IPS DF 6.9 (cell line): ENCODE measurements at regions not wholly inside any gene's neighbourhood (a gene's known extent, or its start where the extent isn't known, plus 50 kb on each side); places are given as distances from the start of the nearest gene placed in this dataset.

ENCODE experiments used
- DNase-seq: peaks from one replicate; pipeline ENCODE4 v3.0.0-alpha.2; 2013; ENCODE audit warnings: low read depth, low spot score
- H3K27ac ChIP-seq: one replicate; pipeline ENCODE4 v1.5.1; 2013; ENCODE audit warnings: low read length, control low read depth
- H3K27me3 ChIP-seq: 2 replicates; pipeline ENCODE4 v1.6.1; 2013; ENCODE audit warnings: mild to moderate bottlenecking, low read length; ENCODE audit not compliant: control insufficient read depth, insufficient read depth
- H3K36me3 ChIP-seq: 2 replicates; pipeline ENCODE4 v1.6.1; 2013; ENCODE audit warnings: low read length; ENCODE audit not compliant: control insufficient read depth, insufficient read depth
- H3K4me1 ChIP-seq: 2 replicates; pipeline ENCODE4 v1.6.1; 2013; ENCODE audit warnings: low read length; ENCODE audit not compliant: control insufficient read depth, insufficient read depth
- H3K4me3 ChIP-seq: 2 replicates; pipeline ENCODE4 v1.5.1; 2013; ENCODE audit warnings: mild to moderate bottlenecking, low read length
- H3K9me3 ChIP-seq: 2 replicates; pipeline ENCODE4 v1.6.1; 2013; ENCODE audit warnings: low read length, inconsistent platforms; ENCODE audit not compliant: control insufficient read depth, insufficient read depth
- WGBS: extraction: QIAGEN DNeasy Blood & Tissue Kit; methylation state at CpG from one replicate; pipeline ENCODE4 v1.1.7; 2013; ENCODE audit warnings: mixed read lengths, missing lambda C conversion rate; ENCODE audit not compliant: insufficient read length, insufficient coverage; 5-methylcytosine and 5-hydroxymethylcytosine counted together

- DNase-seq: no peak
- Histone ChIP-seq H3K27ac (no peak overlapping the region), H3K27me3 (no peaks in the 10 kb centered on the region), H3K4me3 (no peak overlapping the region), H3K4me1 (no peaks in the 10 kb centered on the region), H3K36me3 (no peaks in the 10 kb centered on the region), H3K9me3 (no peaks in the 10 kb centered on the region)
- WGBS: no CpG with 5 or more reads among the region's 10 CpGs
Measured at GRCh38 chr10:129101232-129101980, 365.6 kb upstream of the MGMT start.

GRCh38 chr10:129102906-129103693 lies 363.9 kb upstream of the MGMT start:
- H3K4me1 ChIP-seq: no peaks in the 10 kb centered on the region
- H3K27me3 ChIP-seq: no peaks in the 10 kb centered on the region
- WGBS: no CpG with 5 or more reads among the region's 7 CpGs
- H3K9me3 ChIP-seq: no peaks in the 10 kb centered on the region
- H3K36me3 ChIP-seq: no peaks in the 10 kb centered on the region
- no peak for DNase-seq
- no peak overlapping the region for H3K27ac ChIP-seq
- H3K4me3 ChIP-seq: no peak overlapping the region

- Histone ChIP-seq H3K36me3 (no peaks in the 10 kb centered on the region), H3K9me3 (no peaks in the 10 kb centered on the region), H3K27ac (no peak overlapping the region), H3K4me1 (no peaks in the 10 kb centered on the region), H3K4me3 (no peak overlapping the region), H3K27me3 (no peaks in the 10 kb centered on the region)
- WGBS: no CpG with 5 or more reads among the region's 9 CpGs
- no peak for DNase-seq
Measured at GRCh38 chr10:129104266-129105045, 362.6 kb upstream of the MGMT start.

- H3K36me3 ChIP-seq: no peaks in the 10 kb centered on the region
- no peak overlapping the region for H3K27ac ChIP-seq
- H3K4me3 ChIP-seq: no peak overlapping the region
- no peaks in the 10 kb centered on the region for H3K4me1 ChIP-seq
- no peaks in the 10 kb centered on the region for H3K9me3 ChIP-seq
- no CpG with 5 or more reads among the region's 2 CpGs for WGBS
- H3K27me3 ChIP-seq: no peaks in the 10 kb centered on the region
- DNase-seq: no peak
Measured at GRCh38 chr10:129105266-129105665, 361.8 kb upstream of the MGMT start.

GRCh38 chr10:129106314-129106713 lies 360.7 kb upstream of the MGMT start:
- no peak overlapping the region for H3K27ac ChIP-seq
- no peaks in the 10 kb centered on the region for H3K36me3 ChIP-seq
- no peak for DNase-seq
- no CpG with 5 or more reads among the region's 4 CpGs for WGBS
- H3K4me3 ChIP-seq: no peak overlapping the region
- no peaks in the 10 kb centered on the region for H3K27me3 ChIP-seq
- no peaks in the 10 kb centered on the region for H3K4me1 ChIP-seq
- H3K9me3 ChIP-seq: no peaks in the 10 kb centered on the region

- H3K27ac ChIP-seq: no peak overlapping the region
- no peak overlapping the region for H3K4me3 ChIP-seq
- H3K36me3 ChIP-seq: no peaks in the 10 kb centered on the region
- no peaks in the 10 kb centered on the region for H3K27me3 ChIP-seq
- no peak for DNase-seq
- no peaks in the 10 kb centered on the region for H3K9me3 ChIP-seq
- H3K4me1 ChIP-seq: no peaks in the 10 kb centered on the region
- WGBS: 100% methylated on average over 1 of the region's 3 CpGs
Measured at GRCh38 chr10:129107525-129107924, 359.5 kb upstream of the MGMT start.

- no peak overlapping the region for H3K27ac ChIP-seq
- H3K4me3 ChIP-seq: no peak overlapping the region
- WGBS: no CpG with 5 or more reads among the region's 6 CpGs
- no peaks in the 10 kb centered on the region for H3K4me1 ChIP-seq
- DNase-seq: no peak
- H3K27me3 ChIP-seq: no peaks in the 10 kb centered on the region
- no peaks in the 10 kb centered on the region for H3K9me3 ChIP-seq
- H3K36me3 ChIP-seq: no peaks in the 10 kb centered on the region
Measured at GRCh38 chr10:129108378-129108777, 358.7 kb upstream of the MGMT start.

GRCh38 chr10:129108994-129109393 lies 358.0 kb upstream of the MGMT start:
- H3K27ac ChIP-seq: no peak overlapping the region
- no peaks in the 10 kb centered on the region for H3K4me1 ChIP-seq
- H3K27me3 ChIP-seq: no peaks in the 10 kb centered on the region
- no peaks in the 10 kb centered on the region for H3K36me3 ChIP-seq
- DNase-seq: no peak
- WGBS: no CpG with 5 or more reads among the region's 6 CpGs
- no peaks in the 10 kb centered on the region for H3K9me3 ChIP-seq
- H3K4me3 ChIP-seq: no peak overlapping the region

- DNase-seq: no peak
- no peaks in the 10 kb centered on the region for H3K27me3 ChIP-seq
- H3K27ac ChIP-seq: no peak overlapping the region
- H3K36me3 ChIP-seq: no peaks in the 10 kb centered on the region
- no peaks in the 10 kb centered on the region for H3K9me3 ChIP-seq
- H3K4me3 ChIP-seq: no peak overlapping the region
- no peaks in the 10 kb centered on the region for H3K4me1 ChIP-seq
- no CpG with 5 or more reads among the region's 10 CpGs for WGBS
Measured at GRCh38 chr10:129110780-129111179, 356.3 kb upstream of the MGMT start.

GRCh38 chr10:129111922-129112321 lies 355.1 kb upstream of the MGMT start:
- no CpG with 5 or more reads among the region's 6 CpGs for WGBS

More at GRCh38 chr10:129111922-129112321, 355.1 kb upstream of the MGMT start:
- DNase-seq: no peak
- no peaks in the 10 kb centered on the region for H3K4me1 ChIP-seq
- no peaks in the 10 kb centered on the region for H3K9me3 ChIP-seq
- H3K27ac ChIP-seq: no peak overlapping the region
- no peak overlapping the region for H3K4me3 ChIP-seq
- H3K36me3 ChIP-seq: no peaks in the 10 kb centered on the region
- no peaks in the 10 kb centered on the region for H3K27me3 ChIP-seq
